GM23338 (cell line): ENCODE measurements at regions not wholly inside any gene's neighbourhood (a gene's known extent, or its start where the extent isn't known, plus 50 kb on each side); places are given as distances from the start of the nearest gene placed in this dataset.

Source experiments
- ATAC-seq: fragments of 200-7000 bp; cut with Tn5 transposase; 3 replicates; pipeline ENCODE4 v1.9.1; 2020
- DNase-seq: peaks from one replicate; pipeline ENCODE4 v3.0.0-alpha.2; 2015; ENCODE audit warnings: low spot score
- H2AFZ ChIP-seq: fragments of 200-600 bp; sonication (generic); 2 replicates; pipeline ENCODE4 v1.8.0; 2016; ENCODE audit warnings: antibody characterized with exemption, mild to moderate bottlenecking, moderate library complexity
- H3F3A ChIP-seq: fragments of 200-600 bp; sonication (generic); replicated peaks from 2 replicates; pipeline ENCODE4 v1.8.0; 2017; ENCODE audit warnings: antibody characterized with exemption, mixed run types, low read depth
- H3K27ac ChIP-seq: fragments of 200-600 bp; sonication (generic); 2 replicates; pipeline ENCODE4 v1.6.1; 2016; ENCODE audit warnings: low read depth
- H3K27me3 ChIP-seq: fragments of 200-600 bp; sonication (generic); 2 replicates; pipeline ENCODE4 v1.8.0; 2016; ENCODE audit warnings: mild to moderate bottlenecking, mixed run types, moderate library complexity; ENCODE audit not compliant: insufficient read depth
- H3K36me3 ChIP-seq: fragments of 200-600 bp; sonication (generic); 2 replicates; pipeline ENCODE4 v1.8.0; 2016; ENCODE audit warnings: mild to moderate bottlenecking; ENCODE audit not compliant: insufficient read depth
- H3K4me1 ChIP-seq: fragments of 200-600 bp; sonication (generic); 2 replicates; pipeline ENCODE4 v1.8.0; 2016; ENCODE audit warnings: mild to moderate bottlenecking, moderate library complexity; ENCODE audit not compliant: insufficient read depth
- H3K4me2 ChIP-seq: fragments of 200-600 bp; sonication (generic); 2 replicates; pipeline ENCODE4 v1.7.1; 2017; ENCODE audit warnings: mixed run types
- H3K4me3 ChIP-seq: fragments of 200-600 bp; sonication (generic); 2 replicates; pipeline ENCODE4 v1.6.1; 2016; ENCODE audit warnings: mixed run types
- H3K79me2 ChIP-seq: fragments of 200-600 bp; sonication (generic); replicated peaks from 2 replicates; pipeline ENCODE4 v1.8.0; 2017; ENCODE audit warnings: mild to moderate bottlenecking; ENCODE audit not compliant: insufficient read depth
- H3K9me2 ChIP-seq: fragments of 200-600 bp; sonication (generic); 2 replicates; pipeline ENCODE4 v1.8.0; 2017; ENCODE audit not compliant: insufficient read depth
- H4K20me1 ChIP-seq: fragments of 200-600 bp; sonication (generic); replicated peaks from 2 replicates; pipeline ENCODE4 v1.8.0; 2017; ENCODE audit warnings: mild to moderate bottlenecking; ENCODE audit not compliant: insufficient read depth
- H3K27ac Mint-ChIP-seq: 2 replicates; pipeline ENCODE4 v1.8.0; 2020; ENCODE audit warnings: inconsistent platforms, mild to moderate bottlenecking, moderate library complexity, mixed read lengths
- H3K27me3 Mint-ChIP-seq: 3 replicates; pipeline ENCODE4 v1.8.0; 2022; ENCODE audit warnings: low read depth, mild to moderate bottlenecking, moderate library complexity, mixed read lengths, inconsistent platforms; ENCODE audit not compliant: insufficient read depth, poor library complexity
- H3K36me3 Mint-ChIP-seq: 3 replicates; pipeline ENCODE4 v1.8.0; 2021; ENCODE audit warnings: low read depth, mild to moderate bottlenecking, inconsistent platforms, moderate library complexity, mixed read lengths
- H3K4me1 Mint-ChIP-seq: 3 replicates; pipeline ENCODE4 v1.8.0; 2020; ENCODE audit warnings: mild to moderate bottlenecking, inconsistent platforms, mixed read lengths
- H3K4me3 Mint-ChIP-seq: 3 replicates; pipeline ENCODE4 v1.8.0; 2021; ENCODE audit warnings: moderate library complexity, mild to moderate bottlenecking, inconsistent platforms, mixed read lengths
- H3K9me3 Mint-ChIP-seq: 3 replicates; pipeline ENCODE4 v1.8.0; 2020; ENCODE audit warnings: moderate library complexity, mild to moderate bottlenecking, inconsistent platforms, mixed read lengths
- CREB1 ChIP-seq: fragments of 250-450 bp; sonication (Bioruptor Pico); IDR thresholded peaks from 2 replicates; pipeline ENCODE4 v1.5.0; 2020; ENCODE audit warnings: low read depth, mild to moderate bottlenecking, moderate library complexity
- CTCF ChIP-seq, 2 experiments: fragments of 200-600 bp in 1 of 2; sonication (generic) in 1 of 2; conservative IDR thresholded peaks; 2 replicates each; pipeline versions ENCODE4 v1.5.1 to v1.6.1; 2016 to 2017; ENCODE audit warnings: antibody characterized with exemption in 2 of 2, low read depth in 2 of 2, mild to moderate bottlenecking in 2 of 2, moderate library complexity in 1 of 2
- EZH2 ChIP-seq: fragments of 200-600 bp; sonication (generic); IDR thresholded peaks from one replicate; pipeline ENCODE4 v1.8.0; 2017; ENCODE audit warnings: antibody characterized with exemption, mild to moderate bottlenecking, low read depth; ENCODE audit not compliant: unreplicated experiment
- EZH2phosphoT487 ChIP-seq: fragments of 200-600 bp; sonication (generic); IDR thresholded peaks from one replicate; pipeline ENCODE4 v1.8.1; 2018; ENCODE audit warnings: antibody characterized with exemption; ENCODE audit not compliant: unreplicated experiment
- JUNB ChIP-seq: IDR thresholded peaks from one replicate; pipeline ENCODE4 v1.6.1; 2016; ENCODE audit warnings: antibody characterized with exemption; ENCODE audit not compliant: unreplicated experiment
- NANOG ChIP-seq: IDR thresholded peaks from 2 replicates; pipeline ENCODE4 v1.6.1; 2016; ENCODE audit warnings: antibody characterized with exemption, borderline replicate concordance
- REST ChIP-seq: IDR thresholded peaks from one replicate; pipeline ENCODE4 v1.6.1; 2018; ENCODE audit warnings: antibody characterized with exemption; ENCODE audit not compliant: unreplicated experiment
- ZNF114 ChIP-seq: fragments of 250-450 bp; sonication (Bioruptor Pico); IDR thresholded peaks from 2 replicates; pipeline ENCODE4 v1.5.0; 2020; ENCODE audit warnings: mild to moderate bottlenecking, moderate library complexity
- TF ChIP-seq, protein P1 (sequence below): IDR thresholded peaks from 2 replicates; pipeline ENCODE4 v1.6.1; 2016; ENCODE audit warnings: antibody characterized with exemption

GRCh38 chr13:107220245-107220644 is 652.3 kb upstream of the ARGLU1 start (continued):
- TF ChIP-seq EZH2 (no peak), REST (no peak), NANOG (no peak), CTCF (conservative IDR thresholded peaks at IDR 0.05; ENCODE audit: low read depth in 2 of 2) (no peak)
- TF ChIP-seq, protein P1, sequence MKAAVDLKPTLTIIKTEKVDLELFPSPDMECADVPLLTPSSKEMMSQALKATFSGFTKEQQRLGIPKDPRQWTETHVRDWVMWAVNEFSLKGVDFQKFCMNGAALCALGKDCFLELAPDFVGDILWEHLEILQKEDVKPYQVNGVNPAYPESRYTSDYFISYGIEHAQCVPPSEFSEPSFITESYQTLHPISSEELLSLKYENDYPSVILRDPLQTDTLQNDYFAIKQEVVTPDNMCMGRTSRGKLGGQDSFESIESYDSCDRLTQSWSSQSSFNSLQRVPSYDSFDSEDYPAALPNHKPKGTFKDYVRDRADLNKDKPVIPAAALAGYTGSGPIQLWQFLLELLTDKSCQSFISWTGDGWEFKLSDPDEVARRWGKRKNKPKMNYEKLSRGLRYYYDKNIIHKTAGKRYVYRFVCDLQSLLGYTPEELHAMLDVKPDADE = no peak

GRCh38 chr13:107217251-107217650 is 649.3 kb upstream of the ARGLU1 start:
- H3K4me1 ChIP-seq = peaks cover 7% of the 10 kb centered on the region
- ATAC-seq (no peak), DNase-seq (no peak)
- no peak overlapping the region for H3K4me3 Mint-ChIP-seq
- peaks cover 14% of the 10 kb centered on the region for H3K4me1 Mint-ChIP-seq
- no peaks in the 10 kb centered on the region for H3K36me3 Mint-ChIP-seq
- no peaks in the 10 kb centered on the region; the same call in 1 of the 2 replicates for H3K79me2 ChIP-seq
- H3K9me2 ChIP-seq = no peaks in the 10 kb centered on the region
- H3K9me3 Mint-ChIP-seq = no peaks in the 10 kb centered on the region
- H3F3A ChIP-seq = no peaks in the 10 kb centered on the region
- H4K20me1 ChIP-seq = no peaks in the 10 kb centered on the region
- no peaks in the 10 kb centered on the region for H3K27me3 ChIP-seq
- TF ChIP-seq CTCF (conservative IDR thresholded peaks at IDR 0.05; ENCODE audit: low read depth in 2 of 2) = no peak
- TF ChIP-seq, protein P1 = no peak
- TF ChIP-seq ZNF114 (CRISPR knock-in tag) = no peak
- TF ChIP-seq JUNB = no peak
- no peak for TF ChIP-seq EZH2phosphoT487
- no peak for TF ChIP-seq CREB1 (CRISPR knock-in tag)
- H3K4me2 ChIP-seq = no peak overlapping the region
- no peak overlapping the region for H3K27ac Mint-ChIP-seq
- H3K27ac ChIP-seq = no peak overlapping the region
- H3K4me3 ChIP-seq = no peak overlapping the region
- H3K36me3 ChIP-seq = no peaks in the 10 kb centered on the region
- no peak overlapping the region for H2AFZ ChIP-seq
- H3K27me3 Mint-ChIP-seq = peaks cover 3% of the 10 kb centered on the region
